H1 (cell line): ENCODE measurements at regions not wholly inside any gene's neighbourhood (a gene's known extent, or its start where the extent isn't known, plus 50 kb on each side); places are given as distances from the start of the nearest gene placed in this dataset.

Source experiments
- BRCA1 ChIP-seq: IDR thresholded peaks from 2 replicates; pipeline ENCODE4 v1.6.1; 2012; ENCODE audit warnings: low read depth, low read length, improper control_type of control experiment
- EP300 ChIP-seq, 2 experiments: IDR thresholded peaks; 1 replicate in 1 of 2; 2 replicates in 1 of 2; pipeline ENCODE4 v1.6.1; 2011 to 2012; ENCODE audit warnings: low read depth in 2 of 2, low read length in 2 of 2, mild to moderate bottlenecking in 2 of 2, borderline replicate concordance in 1 of 2, inconsistent platforms in 1 of 2, moderate library complexity in 1 of 2
- HDAC2 ChIP-seq, 2 experiments: fragments of 300-600 bp in 1 of 2; sonication (generic) in 1 of 2; IDR thresholded peaks; 2 replicates each; pipeline ENCODE4 v1.6.1; 2011 to 2012; ENCODE audit warnings: low read depth in 2 of 2, low read length in 2 of 2, mild to moderate bottlenecking in 2 of 2, moderate library complexity in 2 of 2, borderline replicate concordance in 1 of 2, inconsistent platforms in 1 of 2
- RFX5 ChIP-seq: IDR thresholded peaks from 2 replicates; pipeline ENCODE4 v1.6.1; 2011; ENCODE audit warnings: low read depth, low read length, improper control_type of control experiment, borderline replicate concordance
- TAF7 ChIP-seq: optimal IDR thresholded peaks from 2 replicates; pipeline ENCODE3; 2011; ENCODE audit warnings: low read depth, mild to moderate bottlenecking, inconsistent platforms, low read length, moderate library complexity, borderline replicate concordance
- USF2 ChIP-seq: IDR thresholded peaks from 2 replicates; pipeline ENCODE4 v1.6.1; 2011; ENCODE audit warnings: low read length, improper control_type of control experiment

GRCh38 chr1:5793516-5793915 is 198.7 kb downstream of the NPHP4 start (continued):
- TF ChIP-seq EP300 (IDR thresholded peaks at IDR 0.05; ENCODE audit: borderline replicate concordance in 1 of 2, low read depth in 2 of 2, low read length in 2 of 2) = no peak
- no peak for TF ChIP-seq RFX5
- TF ChIP-seq USF2 = no peak
- no peak for TF ChIP-seq BRCA1
- TF ChIP-seq TAF7 = no peak
- no peak for TF ChIP-seq HDAC2 (IDR thresholded peaks at IDR 0.05; ENCODE audit: borderline replicate concordance in 1 of 2, low read depth in 2 of 2, low read length in 2 of 2)
